GM18507 (cell line): ENCODE measurements at regions not wholly inside any gene's neighbourhood (a gene's known extent, or its start where the extent isn't known, plus 50 kb on each side); places are given as distances from the start of the nearest gene placed in this dataset.
A peak's percentile ranks its signal among the peaks of the same experiment; 100 is the strongest.
"Not testable (repeated sequence)": the region's sequence is repeated elsewhere in the genome, so short reads cannot be mapped to it uniquely, and the experiment has no call there.

Experiments
- DNase-seq: peaks from one replicate; pipeline ENCODE4 v3.0.0; 2011; ENCODE audit warnings: low read depth; ENCODE audit not compliant: insufficient read length; ENCODE audit errors: extremely low spot score
- FAIRE-seq: peaks from 2 replicates; lab custom pipeline; 2011; peaks lifted over from hg19 to GRCh38; lab: Jason Lieb, UNC

- no peak for FAIRE-seq
- no peak for DNase-seq
Measured at GRCh38 chr12:115396567-115396966, 712.6 kb upstream of the TBX3 start.

GRCh38 chr12:115394496-115395220, 710.7 kb upstream of the TBX3 start:
- no peak for DNase-seq

GRCh38 chr12:115388139-115388538, 704.2 kb upstream of the TBX3 start:
- FAIRE-seq (no peak), DNase-seq (no peak)

More at GRCh38 chr12:115394496-115395220, 710.7 kb upstream of the TBX3 start:
- FAIRE-seq: no peak

GRCh38 chr12:115387467-115387901, 703.5 kb upstream of the TBX3 start:
- FAIRE-seq: no peak
- no peak for DNase-seq

- no peak for DNase-seq
- no peak for FAIRE-seq
Measured at GRCh38 chr12:115386946-115387345, 703.0 kb upstream of the TBX3 start.

GRCh38 chr12:115385141-115385540, 701.2 kb upstream of the TBX3 start:
- DNase-seq (no peak), FAIRE-seq (no peak)

- FAIRE-seq (no peak), DNase-seq (no peak)
Measured at GRCh38 chr12:115384391-115384790, 700.4 kb upstream of the TBX3 start.

GRCh38 chr12:115383668-115384067, 699.7 kb upstream of the TBX3 start:
- FAIRE-seq (no peak), DNase-seq (no peak)

- DNase-seq (no peak), FAIRE-seq (no peak)
Measured at GRCh38 chr12:115382681-115383080, 698.7 kb upstream of the TBX3 start.

GRCh38 chr12:115380546-115381120, 696.7 kb upstream of the TBX3 start:
- DNase-seq: no peak

GRCh38 chr12:115378291-115378690, 694.3 kb upstream of the TBX3 start:
- FAIRE-seq: no peak
- no peak for DNase-seq

More at GRCh38 chr12:115380546-115381120, 696.7 kb upstream of the TBX3 start:
- no peak for FAIRE-seq

- FAIRE-seq (no peak), DNase-seq (no peak)
Measured at GRCh38 chr12:115377779-115378178, 693.8 kb upstream of the TBX3 start.

GRCh38 chr12:115377230-115377629, 693.3 kb upstream of the TBX3 start:
- DNase-seq (no peak), FAIRE-seq (no peak)

- FAIRE-seq (peak; percentile 64), DNase-seq (no peak)
Measured at GRCh38 chr12:115375186-115375991, 691.4 kb upstream of the TBX3 start.

GRCh38 chr12:115374480-115375185, 690.7 kb upstream of the TBX3 start:
- no peak for DNase-seq

GRCh38 chr12:115371711-115372110, 687.7 kb upstream of the TBX3 start:
- FAIRE-seq: no peak
- no peak for DNase-seq

More at GRCh38 chr12:115374480-115375185, 690.7 kb upstream of the TBX3 start:
- FAIRE-seq: peak; percentile 56

GRCh38 chr12:115370650-115371049, 686.7 kb upstream of the TBX3 start:
- no peak for FAIRE-seq
- DNase-seq: no peak

GRCh38 chr12:115370207-115370606, 686.2 kb upstream of the TBX3 start:
- FAIRE-seq (no peak), DNase-seq (no peak)

GRCh38 chr12:115366277-115366676, 682.3 kb upstream of the TBX3 start:
- not testable (repeated sequence) for DNase-seq, FAIRE-seq

GRCh38 chr12:115365765-115366164, 681.8 kb upstream of the TBX3 start:
- FAIRE-seq, DNase-seq: not testable (repeated sequence)
